ENCODE measurements at regions not wholly inside any gene's neighbourhood (a gene's known extent, or its start where the extent isn't known, plus 50 kb on each side); places are given as distances from the start of the nearest gene placed in this dataset.

- no peak for TF ChIP-seq POLR2A (IDR thresholded peaks at IDR 0.05; ENCODE audit: low read depth)
- no peak for TF ChIP-seq CTCF (IDR thresholded peaks at IDR 0.05)
- TF ChIP-seq POLR2AphosphoS5 (IDR thresholded peaks at IDR 0.05) = no peak
- TF ChIP-seq EP300 (IDR thresholded peaks at IDR 0.05) = no peak
Measured at GRCh38 chr1:230005040-230005439, 62.0 kb upstream of the GALNT2 start.

All from esophagus muscularis mucosa (tissue), 4 donors.